ENCODE measurements at regions not wholly inside any gene's neighbourhood (a gene's known extent, or its start where the extent isn't known, plus 50 kb on each side); places are given as distances from the start of the nearest gene placed in this dataset.
"Not testable (repeated sequence)": the region's sequence is repeated elsewhere in the genome, so short reads cannot be mapped to it uniquely, and the experiment has no call there.

- DNase-seq (ENCODE audit: low spot score): no peak
These were observed 158.4 kb downstream of the DUSP10 start for GRCh38 chr1:221583465-221583864.

DNA sequence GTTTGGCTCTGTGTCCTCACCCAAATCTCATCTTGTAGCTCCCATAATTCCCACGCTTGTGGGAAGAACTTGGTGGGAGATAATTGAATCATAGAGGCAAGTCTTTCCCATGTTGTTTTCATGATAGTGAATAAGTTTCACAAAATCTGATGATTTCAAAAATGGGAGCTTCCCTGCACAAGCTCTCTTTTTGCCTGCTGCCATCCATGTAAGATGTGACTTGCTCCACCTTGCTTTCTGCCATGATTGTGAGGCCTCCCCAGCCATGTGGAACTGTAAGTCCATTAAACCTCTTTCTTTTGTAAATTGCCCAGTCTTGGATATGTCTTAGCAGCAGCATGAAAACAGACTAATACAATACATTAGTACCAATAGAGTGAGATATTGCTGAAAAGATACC lies 154.9 kb downstream of the DUSP10 start:
- DNase-seq (ENCODE audit: low spot score): not testable (repeated sequence)

- not testable (repeated sequence) for DNase-seq (ENCODE audit: low spot score)
These were observed 150.6 kb downstream of the DUSP10 start for GRCh38 chr1:221591250-221591649.

DNA sequence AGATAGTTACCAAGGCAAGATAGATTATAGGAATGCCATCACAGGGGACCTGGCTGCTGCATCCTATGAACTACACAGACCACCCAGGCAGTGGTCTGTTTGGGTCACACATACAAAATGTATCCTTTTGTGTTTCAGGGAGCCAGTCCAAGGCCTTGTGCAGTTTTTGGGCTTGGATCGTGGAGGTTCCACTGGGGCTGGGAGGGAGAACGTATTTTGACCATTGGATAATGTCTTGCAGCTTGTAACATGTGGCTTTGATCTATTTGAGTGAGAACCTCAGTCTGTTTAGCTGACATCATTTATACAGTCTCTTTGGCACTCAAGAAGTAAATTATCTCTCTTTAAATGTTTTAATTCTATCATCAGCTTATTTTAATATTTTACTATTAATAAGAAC lies 147.3 kb downstream of the DUSP10 start:
- DNase-seq (ENCODE audit: low spot score): no peak

- no peak for DNase-seq (ENCODE audit: low spot score)
These were observed 143.8 kb downstream of the DUSP10 start for GRCh38 chr1:221598122-221598521.

GRCh38 chr1:221601166-221601565 lies 140.7 kb downstream of the DUSP10 start:
- no peak for DNase-seq (ENCODE audit: low spot score)

DNA sequence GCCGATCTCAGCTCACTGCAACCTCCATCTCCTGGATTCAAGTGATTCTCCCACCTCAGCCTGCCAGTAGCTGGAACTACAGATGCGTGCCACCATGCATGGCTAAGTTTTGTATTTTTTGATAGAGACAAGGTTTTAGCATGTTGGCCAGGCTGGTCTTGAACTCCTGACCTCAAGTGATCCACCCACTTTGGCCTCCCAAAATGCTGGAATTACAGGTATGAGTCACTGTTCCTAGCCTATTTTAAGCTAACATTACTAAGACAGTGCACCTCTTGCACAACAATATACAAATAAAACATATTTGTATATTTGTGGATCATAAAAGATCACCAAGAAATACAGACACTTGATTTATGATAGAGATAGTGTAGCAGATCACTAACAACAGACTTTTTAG lies 139.1 kb downstream of the DUSP10 start:
- no peak for DNase-seq (ENCODE audit: low spot score)

DNA sequence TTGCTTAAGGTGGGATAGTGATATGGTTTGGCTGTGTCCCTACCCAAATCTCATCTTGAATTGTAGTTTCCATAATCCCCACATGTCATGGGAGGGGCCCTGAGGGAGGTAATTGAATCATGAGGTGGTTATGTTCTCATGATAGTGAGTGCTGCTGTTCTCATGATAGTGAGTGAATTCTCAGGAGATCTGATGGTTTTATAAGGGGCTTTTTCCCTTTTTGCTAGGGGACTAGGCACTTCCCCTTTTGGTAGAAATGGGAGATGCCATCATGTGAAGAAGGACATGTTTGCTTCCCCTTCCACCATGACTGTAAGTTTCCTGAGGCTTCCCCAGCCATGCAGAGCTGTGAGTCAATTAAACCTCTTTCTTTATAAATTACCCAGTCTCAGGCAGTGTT lies 137.5 kb downstream of the DUSP10 start:
- not testable (repeated sequence) for DNase-seq (ENCODE audit: low spot score)

DNA sequence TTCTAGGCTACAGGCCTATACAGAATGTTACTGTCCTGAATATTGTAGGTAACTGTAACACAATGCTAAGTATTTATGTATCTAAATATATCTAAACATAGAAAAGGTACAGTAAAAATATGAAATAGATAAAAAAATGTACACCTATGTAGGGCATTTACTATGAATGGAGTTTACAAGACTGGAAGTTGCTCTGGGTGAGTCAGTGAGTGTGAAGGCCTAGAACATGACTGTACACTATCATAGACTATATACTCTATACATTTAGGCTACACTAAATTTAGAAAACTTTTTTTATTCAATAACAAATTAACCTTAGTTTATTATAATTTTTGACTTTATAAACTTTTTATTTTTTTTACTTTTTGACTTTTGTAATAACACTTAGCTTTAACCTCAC lies 136.9 kb downstream of the DUSP10 start:
- no peak for DNase-seq (ENCODE audit: low spot score)

- no peak for DNase-seq (ENCODE audit: low spot score)
These were observed 136.3 kb downstream of the DUSP10 start for GRCh38 chr1:221605569-221605968.

DNA sequence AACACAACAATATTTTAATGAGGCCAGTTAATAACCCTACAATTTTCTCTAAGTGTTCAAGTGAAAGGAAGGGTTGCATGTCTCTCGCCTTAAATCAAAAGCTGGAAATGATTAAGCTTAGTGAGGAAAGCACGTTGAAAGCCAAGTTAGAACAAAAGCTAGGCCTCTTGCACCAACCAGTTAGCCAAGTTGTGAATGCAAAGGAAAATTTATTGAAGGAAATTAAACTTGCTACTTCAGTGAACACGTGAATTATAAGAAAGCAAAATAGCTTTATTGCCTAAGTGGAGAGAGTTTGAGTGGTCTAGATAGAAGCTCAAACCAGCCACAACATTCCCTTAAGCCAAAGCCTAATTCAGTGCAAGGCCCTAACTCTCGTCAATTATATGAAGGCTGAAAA lies 135.6 kb downstream of the DUSP10 start:
- no peak for DNase-seq (ENCODE audit: low spot score)

DNA sequence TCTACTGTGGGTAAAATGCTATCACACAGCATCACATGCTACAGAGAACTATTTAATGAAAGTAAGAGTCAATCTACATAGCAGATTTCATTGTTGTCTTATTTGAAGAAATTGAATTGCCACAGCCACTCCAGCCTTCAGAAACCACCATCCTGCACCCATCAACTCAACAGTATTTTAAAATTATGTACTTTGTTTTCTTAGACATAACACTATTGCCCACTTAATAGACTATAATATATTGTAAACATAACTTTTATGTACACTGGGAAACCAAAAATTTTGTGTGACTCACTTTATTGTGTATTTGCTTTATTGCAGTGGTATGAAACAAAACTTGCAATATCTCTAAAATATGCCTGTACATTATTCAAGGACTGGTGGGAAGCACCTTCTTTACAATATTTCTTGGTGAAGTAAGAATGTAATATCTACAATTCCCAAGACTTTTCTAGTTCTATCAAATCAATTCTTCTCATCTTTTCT lies 133.0 kb downstream of the DUSP10 start:
- no peak for DNase-seq (ENCODE audit: low spot score)

- no peak for DNase-seq (ENCODE audit: low spot score)
These were observed 130.2 kb downstream of the DUSP10 start for GRCh38 chr1:221611656-221612046.

GRCh38 chr1:221612047-221612777 lies 129.7 kb downstream of the DUSP10 start:
- DNase-seq (ENCODE audit: low spot score): peak; percentile 93

GRCh38 chr1:221620437-221621384 lies 121.2 kb downstream of the DUSP10 start:
- no peak for DNase-seq (ENCODE audit: low spot score)

DNA sequence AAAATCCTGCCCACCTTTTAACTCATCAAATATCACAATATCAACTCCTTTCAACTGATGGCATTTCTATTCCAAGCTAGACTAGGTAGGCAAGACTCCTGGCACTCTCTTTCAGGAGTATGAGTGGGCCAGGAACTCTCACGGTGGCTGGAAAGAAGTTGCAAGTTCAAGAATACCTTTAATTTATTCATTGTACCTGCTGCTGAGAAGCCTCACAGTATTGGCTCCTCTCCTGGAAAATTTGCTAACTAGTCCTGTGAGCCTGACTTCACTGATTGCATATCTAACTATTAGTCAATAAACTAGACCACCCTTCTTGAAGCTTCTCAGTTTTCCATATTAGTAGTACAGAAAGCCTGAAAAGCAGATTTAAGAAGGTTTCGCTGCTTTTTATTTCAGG lies 120.2 kb downstream of the DUSP10 start:
- DNase-seq (ENCODE audit: low spot score): no peak

GRCh38 chr1:221622389-221622788 lies 119.5 kb downstream of the DUSP10 start:
- no peak for DNase-seq (ENCODE audit: low spot score)

DNA sequence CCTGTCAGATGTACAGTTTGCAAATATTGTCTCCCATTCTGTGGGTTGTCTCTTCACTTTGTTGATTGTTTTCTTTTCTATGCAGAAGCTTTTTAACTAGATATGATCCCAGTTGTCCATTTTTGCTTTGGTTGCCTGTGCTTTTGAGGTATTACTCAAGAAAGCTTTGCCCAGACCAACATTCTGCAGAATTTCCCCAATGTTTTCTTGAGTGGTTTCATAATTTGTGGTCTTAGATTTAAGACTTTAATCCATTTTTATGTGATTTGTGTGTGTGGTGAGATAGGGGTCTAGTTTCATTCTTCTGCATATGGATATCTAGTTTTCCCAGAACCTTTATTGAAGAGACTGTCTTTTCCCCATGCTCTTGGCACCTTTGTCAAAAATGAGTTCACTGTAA lies 116.9 kb downstream of the DUSP10 start:
- no peak for DNase-seq (ENCODE audit: low spot score)

DNA sequence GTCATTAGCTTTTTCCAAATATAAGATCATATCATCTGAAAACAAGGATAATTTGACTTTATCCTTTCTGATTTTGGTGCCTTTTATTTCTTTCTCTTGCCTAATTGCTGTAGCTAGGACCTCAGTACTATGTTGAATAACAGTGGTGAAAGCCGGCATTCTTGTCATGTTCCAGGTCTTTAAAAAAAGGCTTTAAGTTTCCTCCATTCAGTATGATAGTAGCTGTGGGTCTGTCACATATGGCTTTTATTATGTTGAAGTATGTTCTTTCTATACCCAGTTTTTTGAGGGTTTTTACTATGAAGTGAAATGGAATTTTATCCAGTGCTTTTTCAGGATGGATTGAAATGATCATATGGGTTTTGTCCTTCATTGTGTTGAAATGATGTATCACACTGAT lies 115.8 kb downstream of the DUSP10 start:
- no peak for DNase-seq (ENCODE audit: low spot score)

- DNase-seq (ENCODE audit: low spot score): no peak
These were observed 111.7 kb downstream of the DUSP10 start for GRCh38 chr1:221630236-221630635.

DNA sequence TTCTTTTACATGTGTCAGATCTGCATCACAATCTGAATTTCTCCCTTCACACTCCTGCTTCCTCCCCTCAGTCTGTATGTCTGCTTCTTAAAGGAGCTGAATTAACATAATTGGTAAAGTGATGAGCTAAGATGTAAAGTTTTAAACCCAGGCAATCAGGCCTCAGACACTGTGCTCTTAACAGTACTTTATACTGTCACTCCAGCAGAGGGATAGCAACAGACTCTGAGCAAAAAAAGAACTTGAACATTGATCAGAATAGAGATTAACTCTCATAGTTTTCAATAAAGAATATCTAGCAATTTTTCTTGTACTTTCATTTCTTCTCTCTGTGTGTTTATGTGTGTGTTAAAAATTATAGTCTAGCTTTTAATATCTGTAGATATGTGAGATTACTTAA lies 110.3 kb downstream of the DUSP10 start:
- DNase-seq (ENCODE audit: low spot score): no peak

DNA sequence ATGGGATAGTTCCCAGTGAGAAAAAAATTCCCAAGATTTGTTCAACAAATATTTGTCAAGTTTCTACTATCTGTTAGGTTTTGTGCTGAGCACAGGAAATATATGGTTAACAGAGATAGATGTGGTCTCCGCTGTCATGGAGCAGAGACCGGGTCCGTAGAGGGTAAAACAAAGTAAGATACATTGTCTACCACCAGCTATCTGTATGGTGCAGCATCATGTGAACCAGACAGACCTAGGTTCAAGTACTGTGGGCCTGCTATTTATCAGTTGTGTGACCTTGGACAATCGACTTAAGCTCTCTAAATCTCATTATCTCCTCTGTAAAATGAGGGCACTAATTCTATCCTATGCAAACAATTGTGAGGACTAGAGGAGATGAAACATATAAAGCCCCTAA lies 109.8 kb downstream of the DUSP10 start:
- no peak for DNase-seq (ENCODE audit: low spot score)

- DNase-seq (ENCODE audit: low spot score): no peak
These were observed 108.0 kb downstream of the DUSP10 start for GRCh38 chr1:221633841-221634409.
